Hepatocyte (in vitro differentiated cells): ENCODE measurements at regions not wholly inside any gene's neighbourhood (a gene's known extent, or its start where the extent isn't known, plus 50 kb on each side); places are given as distances from the start of the nearest gene placed in this dataset.

Source experiments
- DNase-seq: peaks from one replicate; pipeline ENCODE4 v3.0.0-alpha.2; 2016; ENCODE audit warnings: low spot score
- H2AFZ ChIP-seq: fragments of 200-600 bp; sonication (generic); 2 replicates; pipeline ENCODE4 v1.6.0; 2016; ENCODE audit warnings: antibody characterized with exemption, mild to moderate bottlenecking
- H3K27ac ChIP-seq: fragments of 200-600 bp; sonication (generic); 2 replicates; pipeline ENCODE4 v1.5.1; 2016; ENCODE audit warnings: mild to moderate bottlenecking
- H3K27me3 ChIP-seq: fragments of 200-600 bp; sonication (generic); 2 replicates; pipeline ENCODE4 v1.6.1; 2016
- H3K36me3 ChIP-seq: fragments of 200-600 bp; sonication (generic); replicated peaks from 2 replicates; pipeline ENCODE4 v1.5.1; 2016; ENCODE audit warnings: low read depth; ENCODE audit not compliant: insufficient read depth
- H3K4me1 ChIP-seq: fragments of 200-600 bp; sonication (generic); 2 replicates; pipeline ENCODE4 v1.5.1; 2016; ENCODE audit warnings: mild to moderate bottlenecking, moderate library complexity; ENCODE audit not compliant: insufficient read depth
- H3K4me2 ChIP-seq: fragments of 200-600 bp; sonication (generic); 2 replicates; pipeline ENCODE4 v1.6.0; 2016
- H3K4me3 ChIP-seq: fragments of 200-600 bp; sonication (generic); 2 replicates; pipeline ENCODE4 v1.5.1; 2016; ENCODE audit warnings: mild to moderate bottlenecking
- H3K79me2 ChIP-seq: fragments of 200-600 bp; sonication (generic); 2 replicates; pipeline ENCODE4 v1.6.0; 2017; ENCODE audit warnings: mild to moderate bottlenecking
- H3K9me2 ChIP-seq: fragments of 200-600 bp; sonication (generic); replicated peaks from 2 replicates; pipeline ENCODE4 v1.6.0; 2017; ENCODE audit warnings: mild to moderate bottlenecking; ENCODE audit not compliant: insufficient read depth
- H3K9me3 ChIP-seq: fragments of 200-600 bp; sonication (generic); 2 replicates; pipeline ENCODE4 v1.5.1; 2016; ENCODE audit warnings: low read depth, mild to moderate bottlenecking
- H4K20me1 ChIP-seq: fragments of 200-600 bp; sonication (generic); 2 replicates; pipeline ENCODE4 v1.6.0; 2016; ENCODE audit warnings: mild to moderate bottlenecking; ENCODE audit not compliant: insufficient read depth, poor library complexity, severe bottlenecking
- EZH2 ChIP-seq: fragments of 200-600 bp; sonication (generic); IDR thresholded peaks from 2 replicates; pipeline ENCODE4 v1.6.1; 2016; ENCODE audit warnings: antibody characterized with exemption, mild to moderate bottlenecking, borderline replicate concordance
- EZH2phosphoT487 ChIP-seq: fragments of 200-600 bp; sonication (generic); IDR thresholded peaks from one replicate; pipeline ENCODE4 v1.6.1; 2018; ENCODE audit warnings: antibody characterized with exemption, mild to moderate bottlenecking, low read depth, moderate library complexity; ENCODE audit not compliant: unreplicated experiment, severe bottlenecking
- WGBS: methylation state at CpG from one replicate; pipeline ENCODE4 v1.1.6; 2016; ENCODE audit warnings: low lambda C conversion rate; ENCODE audit errors: missing lambda C conversion rate; 5-methylcytosine and 5-hydroxymethylcytosine counted together
- TF ChIP-seq, protein P1 (sequence below): fragments of 200-600 bp; sonication (generic); IDR thresholded peaks from 2 replicates; pipeline ENCODE4 v1.5.1; 2016; ENCODE audit warnings: antibody characterized with exemption, mild to moderate bottlenecking; ENCODE audit not compliant: poor library complexity

DNA sequence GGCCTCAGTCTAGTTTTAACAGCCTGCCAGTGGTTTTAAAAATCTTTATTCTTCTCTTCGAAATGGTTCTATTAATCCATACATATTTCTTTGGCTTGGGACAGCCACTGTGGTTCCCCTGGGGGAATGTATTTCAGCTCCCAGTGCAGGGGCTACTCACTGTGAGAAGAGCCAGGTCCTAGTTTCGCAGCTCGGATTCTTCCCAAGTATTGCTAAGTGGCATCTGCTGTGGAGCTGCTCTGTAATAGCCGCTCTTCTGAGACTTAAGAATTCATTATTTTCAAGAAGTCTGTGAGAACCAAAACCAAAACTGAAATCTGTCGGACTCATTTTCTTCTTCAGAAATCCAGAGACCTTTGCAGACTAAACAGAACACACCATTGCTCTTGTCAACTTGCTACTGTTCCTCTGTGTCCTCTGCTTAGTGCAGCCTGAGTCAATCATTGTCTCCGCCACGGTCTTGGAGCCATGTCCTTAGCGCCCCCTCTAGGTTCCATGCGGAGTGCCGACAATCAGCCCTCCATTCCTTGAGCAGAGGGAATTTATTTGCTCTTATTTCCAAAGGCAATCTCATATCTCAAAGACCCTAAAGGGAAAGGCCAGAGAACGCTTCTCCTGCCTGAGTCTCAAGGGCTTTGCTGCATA lies 478.2 kb downstream of the SPATA31D1 start:
- H3K9me2 ChIP-seq: no peaks in the 10 kb centered on the region
- H3K36me3 ChIP-seq: no peaks in the 10 kb centered on the region
- no peak overlapping the region for H3K4me3 ChIP-seq
- peak overlapping the region; percentile 42 for H3K4me2 ChIP-seq
- no peaks in the 10 kb centered on the region for H3K4me1 ChIP-seq
- H3K27ac ChIP-seq: no peak overlapping the region
- H3K27me3 ChIP-seq: no peaks in the 10 kb centered on the region
- H2AFZ ChIP-seq: no peak overlapping the region
- H3K79me2 ChIP-seq: no peaks in the 10 kb centered on the region
- TF ChIP-seq EZH2phosphoT487 (no peak), EZH2 (no peak)
- TF ChIP-seq, protein P1, sequence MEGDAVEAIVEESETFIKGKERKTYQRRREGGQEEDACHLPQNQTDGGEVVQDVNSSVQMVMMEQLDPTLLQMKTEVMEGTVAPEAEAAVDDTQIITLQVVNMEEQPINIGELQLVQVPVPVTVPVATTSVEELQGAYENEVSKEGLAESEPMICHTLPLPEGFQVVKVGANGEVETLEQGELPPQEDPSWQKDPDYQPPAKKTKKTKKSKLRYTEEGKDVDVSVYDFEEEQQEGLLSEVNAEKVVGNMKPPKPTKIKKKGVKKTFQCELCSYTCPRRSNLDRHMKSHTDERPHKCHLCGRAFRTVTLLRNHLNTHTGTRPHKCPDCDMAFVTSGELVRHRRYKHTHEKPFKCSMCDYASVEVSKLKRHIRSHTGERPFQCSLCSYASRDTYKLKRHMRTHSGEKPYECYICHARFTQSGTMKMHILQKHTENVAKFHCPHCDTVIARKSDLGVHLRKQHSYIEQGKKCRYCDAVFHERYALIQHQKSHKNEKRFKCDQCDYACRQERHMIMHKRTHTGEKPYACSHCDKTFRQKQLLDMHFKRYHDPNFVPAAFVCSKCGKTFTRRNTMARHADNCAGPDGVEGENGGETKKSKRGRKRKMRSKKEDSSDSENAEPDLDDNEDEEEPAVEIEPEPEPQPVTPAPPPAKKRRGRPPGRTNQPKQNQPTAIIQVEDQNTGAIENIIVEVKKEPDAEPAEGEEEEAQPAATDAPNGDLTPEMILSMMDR: peak; percentile 66
- H3K9me3 ChIP-seq: no peaks in the 10 kb centered on the region
- peak; percentile 81 for DNase-seq
- 51% methylated on average over 11 of the region's 11 CpGs for WGBS
- H4K20me1 ChIP-seq: no peaks in the 10 kb centered on the region

DNA sequence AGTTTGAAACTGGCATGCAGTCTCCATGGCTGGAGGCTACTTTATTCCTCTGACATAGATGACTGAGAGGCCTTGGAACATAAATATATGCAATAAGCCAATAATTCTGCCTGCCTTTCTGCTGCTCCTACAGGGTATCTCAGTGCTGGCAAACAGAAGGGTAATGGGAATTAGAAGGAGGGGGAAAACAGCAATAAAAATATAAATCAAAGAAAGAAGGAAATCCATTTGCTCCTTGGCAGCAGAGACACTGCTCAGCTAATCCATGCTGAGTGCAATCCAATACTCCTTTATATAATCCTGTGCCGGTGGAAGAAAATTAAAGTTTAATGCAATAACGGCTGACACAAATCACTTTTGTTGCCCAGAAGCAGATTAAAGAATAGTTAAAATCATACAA lies 478.9 kb downstream of the SPATA31D1 start:
- TF ChIP-seq EZH2 (no peak), EZH2phosphoT487 (no peak)
- TF ChIP-seq, protein P1: no peak
- peak; percentile 10 for DNase-seq
- 48% methylated on average over 2 of the region's 2 CpGs for WGBS
- peak overlapping the region; percentile 42 for H3K4me2 ChIP-seq
- H2AFZ ChIP-seq: no peak overlapping the region
- H3K4me3 ChIP-seq: no peak overlapping the region
- H3K79me2 ChIP-seq: no peaks in the 10 kb centered on the region
- no peak overlapping the region for H3K27ac ChIP-seq
- H3K9me3 ChIP-seq: no peaks in the 10 kb centered on the region
- no peaks in the 10 kb centered on the region for H4K20me1 ChIP-seq
- H3K36me3 ChIP-seq: no peaks in the 10 kb centered on the region
- H3K4me1 ChIP-seq: no peaks in the 10 kb centered on the region
- no peaks in the 10 kb centered on the region for H3K9me2 ChIP-seq
- no peaks in the 10 kb centered on the region for H3K27me3 ChIP-seq

DNA sequence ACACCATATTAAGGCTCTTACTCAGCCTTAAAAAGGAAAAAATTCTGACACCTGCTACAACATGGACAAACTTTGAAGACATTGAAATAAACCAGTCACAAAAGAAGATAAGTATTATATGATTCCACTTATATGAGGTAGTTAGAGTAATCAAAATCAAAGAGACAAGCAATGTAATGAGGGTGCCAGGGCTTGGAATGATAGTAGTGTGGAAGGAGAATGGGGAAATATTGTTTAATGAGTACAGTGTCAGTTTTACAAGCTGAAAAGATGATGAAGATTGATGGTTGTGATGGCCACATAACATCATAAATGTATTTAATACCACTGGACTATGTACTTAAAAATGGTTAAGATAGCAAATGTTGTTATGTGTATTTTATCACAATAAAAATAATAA lies 485.7 kb downstream of the SPATA31D1 start:
- Histone ChIP-seq H3K4me3 (no peak overlapping the region), H3K36me3 (no peaks in the 10 kb centered on the region), H2AFZ (no peak overlapping the region), H3K27me3 (no peaks in the 10 kb centered on the region), H3K4me2 (no peak overlapping the region), H3K27ac (no peak overlapping the region), H3K4me1 (peaks cover 4% of the 10 kb centered on the region), H3K79me2 (no peaks in the 10 kb centered on the region), H4K20me1 (no peaks in the 10 kb centered on the region), H3K9me3 (no peaks in the 10 kb centered on the region), H3K9me2 (no peaks in the 10 kb centered on the region)
- DNase-seq: no peak
- TF ChIP-seq EZH2: no peak
- TF ChIP-seq, protein P1: no peak
